Progenitor cell of endocrine pancreas (in vitro differentiated cells): ENCODE measurements at regions not wholly inside any gene's neighbourhood (a gene's known extent, or its start where the extent isn't known, plus 50 kb on each side); places are given as distances from the start of the nearest gene placed in this dataset.
"Not testable (repeated sequence)": the region's sequence is repeated elsewhere in the genome, so short reads cannot be mapped to it uniquely, and the experiment has no call there.

ENCODE experiments used
- DNase-seq: peaks from one replicate; pipeline ENCODE4 v3.0.0; 2021; ENCODE audit warnings: low spot score; ENCODE audit not compliant: unreplicated experiment
- H3K27ac Mint-ChIP-seq: 2 replicates; pipeline ENCODE4 v1.8.0; 2021; ENCODE audit warnings: mild to moderate bottlenecking, moderate library complexity, mixed read lengths
- H3K27me3 Mint-ChIP-seq: 2 replicates; pipeline ENCODE4 v1.8.0; 2021; ENCODE audit warnings: mixed read lengths
- H3K36me3 Mint-ChIP-seq: 2 replicates; pipeline ENCODE4 v1.8.0; 2022; ENCODE audit warnings: mixed read lengths; ENCODE audit not compliant: insufficient read depth
- H3K4me1 Mint-ChIP-seq: 2 replicates; pipeline ENCODE4 v1.8.0; 2021; ENCODE audit warnings: low read depth, mixed read lengths
- H3K4me3 Mint-ChIP-seq: 2 replicates; pipeline ENCODE4 v1.8.0; 2021; ENCODE audit warnings: low read depth, mild to moderate bottlenecking, moderate library complexity, mixed read lengths
- H3K9me3 Mint-ChIP-seq: 2 replicates; pipeline ENCODE4 v1.8.0; 2021; ENCODE audit warnings: low read depth, mixed read lengths
- TF ChIP-seq, protein P1 (sequence below): fragments of 200-600 bp; sonication (generic); IDR thresholded peaks from one replicate; pipeline ENCODE4 v1.5.0; 2021; ENCODE audit warnings: antibody characterized with exemption, mild to moderate bottlenecking; ENCODE audit not compliant: unreplicated experiment

DNA sequence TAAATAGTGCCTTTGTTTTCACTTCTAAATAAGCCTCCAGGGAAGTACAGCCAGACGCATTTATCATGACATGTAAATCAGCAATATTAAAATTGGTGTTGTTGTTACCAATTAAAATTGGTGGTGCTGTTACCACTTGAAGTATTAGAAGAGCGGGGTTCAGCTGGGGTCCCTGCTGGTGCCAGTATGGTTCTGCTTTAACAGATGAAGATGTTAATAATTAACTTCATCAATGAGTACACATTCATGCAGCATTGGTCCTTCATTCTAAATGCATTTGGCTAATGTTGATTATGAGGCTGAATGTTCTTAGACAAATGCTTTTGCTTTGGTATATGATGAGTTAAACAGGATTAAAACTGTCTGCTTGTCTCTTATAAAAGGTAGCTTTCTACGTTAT lies 67.6 kb upstream of the TMC1 start:
- Mint-ChIP-seq H3K9me3 (no peaks in the 10 kb centered on the region), H3K4me1 (peaks cover 21% of the 10 kb centered on the region), H3K36me3 (no peaks in the 10 kb centered on the region), H3K27me3 (no peaks in the 10 kb centered on the region), H3K27ac (no peak overlapping the region), H3K4me3 (no peak overlapping the region)
- DNase-seq: no peak
- TF ChIP-seq, protein P1, sequence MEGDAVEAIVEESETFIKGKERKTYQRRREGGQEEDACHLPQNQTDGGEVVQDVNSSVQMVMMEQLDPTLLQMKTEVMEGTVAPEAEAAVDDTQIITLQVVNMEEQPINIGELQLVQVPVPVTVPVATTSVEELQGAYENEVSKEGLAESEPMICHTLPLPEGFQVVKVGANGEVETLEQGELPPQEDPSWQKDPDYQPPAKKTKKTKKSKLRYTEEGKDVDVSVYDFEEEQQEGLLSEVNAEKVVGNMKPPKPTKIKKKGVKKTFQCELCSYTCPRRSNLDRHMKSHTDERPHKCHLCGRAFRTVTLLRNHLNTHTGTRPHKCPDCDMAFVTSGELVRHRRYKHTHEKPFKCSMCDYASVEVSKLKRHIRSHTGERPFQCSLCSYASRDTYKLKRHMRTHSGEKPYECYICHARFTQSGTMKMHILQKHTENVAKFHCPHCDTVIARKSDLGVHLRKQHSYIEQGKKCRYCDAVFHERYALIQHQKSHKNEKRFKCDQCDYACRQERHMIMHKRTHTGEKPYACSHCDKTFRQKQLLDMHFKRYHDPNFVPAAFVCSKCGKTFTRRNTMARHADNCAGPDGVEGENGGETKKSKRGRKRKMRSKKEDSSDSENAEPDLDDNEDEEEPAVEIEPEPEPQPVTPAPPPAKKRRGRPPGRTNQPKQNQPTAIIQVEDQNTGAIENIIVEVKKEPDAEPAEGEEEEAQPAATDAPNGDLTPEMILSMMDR: no peak

DNA sequence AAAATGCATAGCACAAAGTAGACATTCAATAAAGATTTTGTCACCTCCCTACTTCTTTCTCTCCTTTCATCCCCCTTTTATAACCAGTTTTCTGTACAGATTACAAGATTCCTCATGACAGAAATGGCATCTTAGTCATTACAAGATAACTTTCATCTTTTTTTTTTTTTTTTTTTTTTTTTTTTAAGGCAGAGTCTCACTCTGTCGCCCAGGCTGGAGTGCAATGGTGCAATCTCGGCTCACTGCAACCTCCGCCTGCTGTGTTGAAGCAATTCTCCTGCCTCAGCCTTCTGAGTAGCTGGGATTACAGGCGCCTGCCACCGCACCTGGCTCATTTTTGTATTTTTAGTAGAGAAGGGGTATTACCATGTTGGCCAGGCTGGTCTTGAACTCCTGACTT lies 75.2 kb upstream of the TMC1 start:
- not testable (repeated sequence) for H3K27me3 Mint-ChIP-seq, H3K4me3 Mint-ChIP-seq, H3K27ac Mint-ChIP-seq, H3K4me1 Mint-ChIP-seq, H3K36me3 Mint-ChIP-seq, DNase-seq, H3K9me3 Mint-ChIP-seq

- TF ChIP-seq, protein P1: no peak
- Mint-ChIP-seq H3K27me3 (peaks cover 4% of the 10 kb centered on the region), H3K27ac (no peak overlapping the region), H3K4me1 (peaks cover 3% of the 10 kb centered on the region), H3K36me3 (no peaks in the 10 kb centered on the region), H3K9me3 (no peaks in the 10 kb centered on the region), H3K4me3 (no peak overlapping the region)
- no peak for DNase-seq
These were observed 76.0 kb upstream of the TMC1 start for GRCh38 chr9:72445306-72445995.

- Mint-ChIP-seq H3K27ac (no peak overlapping the region), H3K9me3 (no peaks in the 10 kb centered on the region), H3K4me1 (peaks cover 3% of the 10 kb centered on the region), H3K4me3 (no peak overlapping the region), H3K27me3 (peaks cover 4% of the 10 kb centered on the region), H3K36me3 (no peaks in the 10 kb centered on the region)
- TF ChIP-seq, protein P1: no peak
- DNase-seq: no peak
These were observed 77.0 kb upstream of the TMC1 start for GRCh38 chr9:72444435-72444834.

DNA sequence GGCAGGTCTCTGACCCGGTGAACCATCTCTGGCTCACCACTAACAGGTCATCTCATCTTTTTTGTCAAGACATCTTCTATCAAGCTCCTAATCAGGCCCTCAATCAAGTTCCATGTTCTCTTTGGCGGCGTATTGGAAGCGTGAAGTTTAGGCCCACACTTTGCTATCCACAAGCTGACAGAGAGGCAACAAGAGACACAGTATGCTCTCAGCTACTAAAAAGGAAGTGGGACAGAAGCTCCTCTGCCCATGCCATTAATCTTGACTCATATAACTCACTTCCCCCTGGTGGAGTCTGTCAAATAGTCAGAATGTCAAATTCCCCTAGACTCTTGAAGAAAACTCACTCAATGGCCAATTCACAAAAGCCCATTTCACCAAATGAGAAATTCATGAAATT lies 77.6 kb upstream of the TMC1 start:
- no peak for DNase-seq
- no peak overlapping the region for H3K4me3 Mint-ChIP-seq
- no peaks in the 10 kb centered on the region for H3K36me3 Mint-ChIP-seq
- H3K9me3 Mint-ChIP-seq: no peaks in the 10 kb centered on the region
- H3K27ac Mint-ChIP-seq: no peak overlapping the region
- H3K4me1 Mint-ChIP-seq: peaks cover 3% of the 10 kb centered on the region
- TF ChIP-seq, protein P1: no peak
- H3K27me3 Mint-ChIP-seq: peaks cover 4% of the 10 kb centered on the region
